ENCODE measurements at regions not wholly inside any gene's neighbourhood (a gene's known extent, or its start where the extent isn't known, plus 50 kb on each side); places are given as distances from the start of the nearest gene placed in this dataset. TPM values are rescaled to one million over a fixed set of nuclear protein-coding genes. Genes with fewer than 3 reads are reported as not detected.

DNA sequence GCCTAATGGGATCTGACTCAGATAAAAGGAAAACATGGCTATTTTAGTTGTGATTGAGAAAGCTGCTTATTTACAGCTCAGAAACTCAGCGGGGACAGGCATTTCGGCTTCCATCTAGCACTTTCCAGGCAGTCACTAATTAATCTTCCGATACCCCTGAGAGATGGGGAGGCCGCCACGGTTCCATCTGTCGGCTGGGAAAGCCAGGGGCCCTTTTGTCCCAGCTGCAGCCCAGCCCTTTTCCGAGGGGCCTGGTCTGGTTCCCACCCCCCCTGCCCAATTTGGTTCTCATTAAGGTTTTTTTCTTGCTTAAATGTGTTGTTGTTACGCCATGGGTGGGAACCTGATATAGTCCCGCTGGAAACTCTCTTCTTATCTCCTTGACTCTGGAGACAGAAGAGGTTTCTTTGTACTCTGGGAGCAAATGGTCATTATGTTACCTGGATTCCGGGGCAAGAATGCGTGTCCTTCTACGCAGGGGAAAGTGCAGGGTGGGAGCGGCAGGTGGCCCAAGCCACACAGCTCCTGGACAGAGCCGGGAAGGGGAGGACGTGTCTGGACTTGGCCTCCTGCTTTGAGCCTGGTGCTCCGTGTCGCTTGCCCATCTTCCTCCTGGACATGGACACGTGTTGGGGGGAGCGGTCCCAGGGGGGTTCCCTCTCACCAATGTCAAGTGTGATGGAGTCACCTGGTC is 50.9 kb upstream of the GSE1 start:
- no peak for DNase-seq
- TF ChIP-seq, protein P1, sequence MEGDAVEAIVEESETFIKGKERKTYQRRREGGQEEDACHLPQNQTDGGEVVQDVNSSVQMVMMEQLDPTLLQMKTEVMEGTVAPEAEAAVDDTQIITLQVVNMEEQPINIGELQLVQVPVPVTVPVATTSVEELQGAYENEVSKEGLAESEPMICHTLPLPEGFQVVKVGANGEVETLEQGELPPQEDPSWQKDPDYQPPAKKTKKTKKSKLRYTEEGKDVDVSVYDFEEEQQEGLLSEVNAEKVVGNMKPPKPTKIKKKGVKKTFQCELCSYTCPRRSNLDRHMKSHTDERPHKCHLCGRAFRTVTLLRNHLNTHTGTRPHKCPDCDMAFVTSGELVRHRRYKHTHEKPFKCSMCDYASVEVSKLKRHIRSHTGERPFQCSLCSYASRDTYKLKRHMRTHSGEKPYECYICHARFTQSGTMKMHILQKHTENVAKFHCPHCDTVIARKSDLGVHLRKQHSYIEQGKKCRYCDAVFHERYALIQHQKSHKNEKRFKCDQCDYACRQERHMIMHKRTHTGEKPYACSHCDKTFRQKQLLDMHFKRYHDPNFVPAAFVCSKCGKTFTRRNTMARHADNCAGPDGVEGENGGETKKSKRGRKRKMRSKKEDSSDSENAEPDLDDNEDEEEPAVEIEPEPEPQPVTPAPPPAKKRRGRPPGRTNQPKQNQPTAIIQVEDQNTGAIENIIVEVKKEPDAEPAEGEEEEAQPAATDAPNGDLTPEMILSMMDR (IDR thresholded peaks at IDR 0.05; ENCODE audit: control extremely low read depth, extremely low read depth): no peak
- Histone ChIP-seq H3K9me3 (ENCODE audit: control insufficient read depth in 4 of 4, insufficient read depth in 3 of 4, low read length in 3 of 4) (no peaks in the 10 kb centered on the region), H3K27me3 (ENCODE audit: control insufficient read depth in 3 of 3, insufficient read depth in 3 of 3, low read length in 2 of 3) (no peaks in the 10 kb centered on the region), H3K4me3 (no peak overlapping the region), H3K4me1 (ENCODE audit: control insufficient read depth in 5 of 5, insufficient read depth in 5 of 5, low read length in 5 of 5) (peaks cover 8 to 85% (median 46%) of the 10 kb centered on the region in 5 donors), H3K27ac (ENCODE audit: low read depth in 1 of 2, low read length in 1 of 2) (peak overlapping the region in 1 of 2 donors; percentile 54), H3K9ac (ENCODE audit: insufficient read depth in 1 of 2, low read length in 2 of 2) (no peak overlapping the region), H3K36me3 (ENCODE audit: control insufficient read depth in 4 of 4, insufficient read depth in 4 of 4, low read length in 4 of 4) (no peaks in the 10 kb centered on the region)
- WGBS, 2 donors: 75 to 84% methylated on average over 19 of the region's 19 CpGs
- ATAC-seq (ENCODE audit: insufficient read depth, low FRiP score): no peak

DNA sequence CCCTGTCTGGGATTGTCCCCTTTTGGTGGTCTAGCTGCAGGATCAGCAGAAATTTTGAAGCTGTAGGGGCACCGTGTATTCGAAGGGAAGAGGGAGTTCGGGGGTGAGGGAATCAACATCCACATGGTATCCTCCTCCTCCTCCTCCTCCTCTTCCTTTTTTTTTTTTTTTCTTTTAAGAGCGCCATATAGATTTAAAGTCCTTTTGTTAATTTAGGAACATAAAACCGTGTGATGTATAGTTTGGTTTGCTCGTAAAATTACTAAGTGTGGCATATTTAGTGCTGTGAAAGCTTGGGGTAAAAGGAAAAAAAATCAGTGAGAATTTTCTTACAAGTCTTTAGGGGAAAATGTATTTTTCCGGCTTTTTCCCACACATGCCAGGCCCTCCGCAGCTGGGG is 50.1 kb upstream of the GSE1 start:
- peaks cover 6 to 85% (median 48%) of the 10 kb centered on the region in 5 donors for H3K4me1 ChIP-seq (ENCODE audit: control insufficient read depth in 5 of 5, insufficient read depth in 5 of 5, low read length in 5 of 5)
- no peaks in the 10 kb centered on the region for H3K27me3 ChIP-seq (ENCODE audit: control insufficient read depth in 3 of 3, insufficient read depth in 3 of 3, low read length in 2 of 3)
- H3K36me3 ChIP-seq (ENCODE audit: control insufficient read depth in 4 of 4, insufficient read depth in 4 of 4, low read length in 4 of 4): no peaks in the 10 kb centered on the region
- H3K27ac ChIP-seq (ENCODE audit: low read depth in 1 of 2, low read length in 1 of 2): peak overlapping the region in 1 of 2 donors; percentile 55
- H3K4me3 ChIP-seq: no peak overlapping the region
- TF ChIP-seq, protein P1 (IDR thresholded peaks at IDR 0.05; ENCODE audit: control extremely low read depth, extremely low read depth): no peak
- DNase-seq (no peak), ATAC-seq (ENCODE audit: insufficient read depth, low FRiP score) (no peak)
- H3K9me3 ChIP-seq (ENCODE audit: control insufficient read depth in 4 of 4, insufficient read depth in 3 of 4, low read length in 3 of 4): no peaks in the 10 kb centered on the region
- no peak overlapping the region for H3K9ac ChIP-seq (ENCODE audit: insufficient read depth in 1 of 2, low read length in 2 of 2)
- 61 to 70% methylated on average over 8 of the region's 8 CpGs for WGBS, 2 donors

Small RNAs in the stretch of these regions (small RNA-seq; reads per million reads assigned to genes)
- gene COX6CP16 (ENCODE audit: low replicate concordance): not detected
- gene MIR5093 (ENCODE audit: low replicate concordance): not detected
